KG1 (cell line): ENCODE measurements at regions not wholly inside any gene's neighbourhood (a gene's known extent, or its start where the extent isn't known, plus 50 kb on each side); places are given as distances from the start of the nearest gene placed in this dataset.

ENCODE experiments used
- DNase-seq: peaks from one replicate; lab custom pipeline; 2025; lab: John Stamatoyannopoulos, UW

GRCh38 chr22:34997633-34998299, 68.2 kb upstream of the ISX start:
- no peak for DNase-seq

- no peak for DNase-seq
Measured at GRCh38 chr22:34998921-34999320, 67.0 kb upstream of the ISX start.

- no peak for DNase-seq
Measured at GRCh38 chr22:35008213-35008612, 57.7 kb upstream of the ISX start.

- DNase-seq: no peak
Measured at GRCh38 chr22:35010543-35010942, 55.4 kb upstream of the ISX start.

GRCh38 chr22:35014812-35015211, 51.1 kb upstream of the ISX start:
- DNase-seq: no peak
